COLO668 (cell line): ENCODE measurements at regions not wholly inside any gene's neighbourhood (a gene's known extent, or its start where the extent isn't known, plus 50 kb on each side); places are given as distances from the start of the nearest gene placed in this dataset.
"Not testable (repeated sequence)": the region's sequence is repeated elsewhere in the genome, so short reads cannot be mapped to it uniquely, and the experiment has no call there.

Source experiments
- DNase-seq: peaks from one replicate; lab custom pipeline; 2025; ENCODE audit not compliant: unreplicated experiment; lab: John Stamatoyannopoulos, UW

DNA sequence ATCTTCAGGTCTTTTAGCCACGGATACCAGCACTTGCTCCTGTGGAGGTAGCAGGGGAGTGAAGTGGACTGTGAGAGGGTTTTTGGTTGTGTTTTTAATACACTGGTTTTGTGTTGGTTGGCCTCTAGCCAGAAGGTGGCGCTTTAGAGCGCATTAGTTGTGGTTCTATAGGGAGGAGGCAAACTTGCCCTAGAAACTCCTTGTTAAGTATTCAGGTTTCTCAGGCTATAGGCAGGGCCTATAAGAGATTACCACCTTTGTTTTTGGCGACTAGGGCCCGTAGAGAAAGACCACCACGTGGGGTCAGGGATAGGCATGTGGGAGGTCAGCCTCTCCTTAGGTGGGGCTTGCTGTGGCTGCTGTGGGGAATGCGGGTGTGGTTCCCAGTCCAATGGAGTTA is 221.6 kb upstream of the SPANXN4 start:
- DNase-seq, result peak; percentile 0

GRCh38 chrX:142819461-142819860 is 206.3 kb upstream of the SPANXN4 start:
- DNase-seq, result no peak

- no peak for DNase-seq
Measured at GRCh38 chrX:142828129-142828528, 197.6 kb upstream of the SPANXN4 start.

GRCh38 chrX:142831961-142832530 is 193.7 kb upstream of the SPANXN4 start:
- DNase-seq, result no peak

DNA sequence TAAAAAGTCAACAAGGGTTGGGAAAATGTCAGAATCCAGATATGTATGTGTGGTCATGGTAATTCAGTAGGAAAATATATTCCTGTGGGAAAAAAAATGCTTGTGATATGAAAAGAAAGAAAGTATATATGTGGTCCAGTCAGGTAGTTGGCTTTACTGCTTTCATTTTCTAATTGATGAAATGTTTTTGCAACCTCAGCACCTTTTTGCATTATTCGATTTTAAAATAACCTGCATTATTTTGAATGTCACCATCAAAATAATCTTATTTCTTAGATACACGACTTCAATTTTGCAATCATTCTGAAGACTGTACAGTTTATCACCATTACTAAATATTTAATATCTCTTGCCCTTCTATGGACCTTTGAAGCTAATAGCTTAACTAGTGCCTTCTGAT is 170.8 kb upstream of the SPANXN4 start:
- DNase-seq, result no peak

GRCh38 chrX:142860944-142861343 is 164.8 kb upstream of the SPANXN4 start:
- no peak for DNase-seq

DNA sequence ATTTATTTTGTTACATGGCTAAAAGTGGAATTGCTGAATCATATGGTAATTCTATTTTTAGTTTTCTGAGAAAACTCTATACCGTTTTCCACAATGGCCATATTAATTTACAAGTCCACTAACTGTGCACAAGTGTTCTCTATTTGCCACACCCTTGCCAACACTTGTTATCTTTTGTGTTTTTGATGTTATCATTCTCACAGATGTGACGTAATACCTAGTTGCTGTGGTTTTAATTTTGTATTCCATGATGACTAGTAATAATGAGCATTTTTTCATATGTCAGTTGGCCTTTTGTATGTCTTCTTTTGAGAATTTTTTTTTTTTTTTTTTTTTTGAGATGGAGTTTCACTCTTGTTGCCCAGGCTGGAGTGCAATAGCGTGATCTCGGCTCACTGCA is 164.2 kb upstream of the SPANXN4 start:
- DNase-seq, result no peak

- DNase-seq, result not testable (repeated sequence)
Measured at GRCh38 chrX:142866247-142866646, 159.5 kb upstream of the SPANXN4 start.

- DNase-seq, result no peak
Measured at GRCh38 chrX:142873214-142873613, 152.5 kb upstream of the SPANXN4 start.

- no peak for DNase-seq
Measured at GRCh38 chrX:142884881-142885280, 140.8 kb upstream of the SPANXN4 start.

GRCh38 chrX:142891046-142891445 is 134.7 kb upstream of the SPANXN4 start:
- DNase-seq, result no peak

- DNase-seq, result no peak
Measured at GRCh38 chrX:142898164-142898563, 127.6 kb upstream of the SPANXN4 start.

DNA sequence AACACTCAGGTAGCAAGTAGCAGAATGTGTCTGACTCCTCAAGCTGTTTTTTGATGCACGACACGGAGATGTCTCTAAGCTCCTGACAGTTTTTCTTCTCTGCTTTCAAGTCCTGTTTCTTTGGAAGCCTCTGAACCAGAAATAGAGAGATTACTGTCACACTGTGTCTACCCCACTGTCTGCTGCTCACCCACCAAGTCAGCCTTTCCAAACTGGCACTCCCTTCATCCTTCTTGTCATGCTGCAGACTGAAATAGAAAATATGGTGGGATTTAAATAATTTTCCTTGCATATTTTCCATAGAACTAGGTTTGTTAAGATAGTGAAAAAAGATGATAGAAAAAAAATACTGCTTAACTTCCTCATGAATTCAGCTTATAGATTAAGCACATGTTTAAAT is 102.5 kb upstream of the SPANXN4 start:
- DNase-seq, result no peak

- no peak for DNase-seq
Measured at GRCh38 chrX:142938793-142939192, 86.9 kb upstream of the SPANXN4 start.

DNA sequence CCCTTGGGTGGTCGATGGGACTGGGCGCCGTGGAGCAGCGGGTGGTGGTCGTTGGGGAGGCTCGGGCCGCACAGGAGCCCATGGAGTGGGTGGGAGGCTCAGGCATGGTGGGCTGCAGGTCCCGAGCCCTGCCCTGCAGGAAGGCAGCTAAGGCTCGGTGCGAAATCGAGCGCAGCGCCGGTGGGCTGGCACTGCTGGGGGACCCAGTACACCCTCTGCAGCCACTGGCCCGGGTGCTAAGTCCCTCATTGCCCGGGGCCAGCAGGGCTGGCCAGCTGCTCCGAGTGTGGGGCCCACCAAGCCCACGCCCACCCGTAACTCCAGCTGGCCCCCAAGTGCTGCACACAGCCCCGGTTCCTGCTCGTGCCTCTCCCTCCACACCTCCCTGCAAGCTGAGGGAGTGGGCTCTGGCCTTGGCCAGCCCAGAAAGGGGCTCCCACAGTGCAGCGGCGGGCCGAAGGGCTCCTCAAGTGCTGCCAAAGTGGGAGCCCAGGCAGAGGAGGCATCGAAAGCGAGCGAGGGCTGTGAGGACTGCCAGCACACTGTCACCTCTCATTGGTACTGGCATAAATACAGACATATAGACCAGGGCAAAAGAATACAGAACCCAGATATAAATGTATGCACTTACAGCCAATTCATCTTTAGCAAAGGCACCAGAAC is 53.5 kb upstream of the SPANXN4 start:
- not testable (repeated sequence) for DNase-seq
